ENCODE measurements at regions not wholly inside any gene's neighbourhood (a gene's known extent, or its start where the extent isn't known, plus 50 kb on each side); places are given as distances from the start of the nearest gene placed in this dataset.
A peak's percentile ranks its signal among the peaks of the same experiment; 100 is the strongest.

DNA sequence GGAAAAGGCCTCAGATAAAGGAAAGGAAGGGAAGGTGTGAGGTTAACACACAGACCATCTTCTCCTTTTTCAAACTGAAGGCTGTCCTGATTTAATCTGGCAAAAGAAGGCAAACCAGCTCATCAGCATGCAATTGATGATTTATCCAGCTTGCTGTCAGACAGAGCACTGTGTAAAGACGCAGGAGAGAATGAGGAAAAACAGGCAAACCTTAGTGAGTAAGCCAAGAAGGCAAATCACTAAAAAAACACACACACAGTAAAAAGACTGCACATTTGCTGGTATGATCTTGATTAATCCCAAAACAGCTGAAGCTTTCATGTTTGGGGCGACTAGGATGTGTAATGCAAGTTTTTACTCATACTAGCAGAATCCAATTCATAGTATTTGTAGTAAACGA is 65.8 kb upstream of the SKAP2 start:
- Histone ChIP-seq H3K9ac (ENCODE audit: low read length) (no peak overlapping the region), H3K27ac (ENCODE audit: low read length) (no peak overlapping the region)
- TF ChIP-seq MXI1 (conservative IDR thresholded peaks at IDR 0.05; ENCODE audit: poor library complexity, severe bottlenecking), result no peak
- TF ChIP-seq EZH2 (IDR thresholded peaks at IDR 0.05; ENCODE audit: borderline replicate concordance, insufficient read depth, low read length, poor library complexity, severe bottlenecking), result no peak
- no peak for TF ChIP-seq POLR2AphosphoS5 (IDR thresholded peaks at IDR 0.05)
- TF ChIP-seq EP300 (conservative IDR thresholded peaks at IDR 0.05; ENCODE audit: poor library complexity, severe bottlenecking), result no peak
- TF ChIP-seq SMC3 (conservative IDR thresholded peaks at IDR 0.05; ENCODE audit: poor library complexity), result no peak
- TF ChIP-seq, protein P1, sequence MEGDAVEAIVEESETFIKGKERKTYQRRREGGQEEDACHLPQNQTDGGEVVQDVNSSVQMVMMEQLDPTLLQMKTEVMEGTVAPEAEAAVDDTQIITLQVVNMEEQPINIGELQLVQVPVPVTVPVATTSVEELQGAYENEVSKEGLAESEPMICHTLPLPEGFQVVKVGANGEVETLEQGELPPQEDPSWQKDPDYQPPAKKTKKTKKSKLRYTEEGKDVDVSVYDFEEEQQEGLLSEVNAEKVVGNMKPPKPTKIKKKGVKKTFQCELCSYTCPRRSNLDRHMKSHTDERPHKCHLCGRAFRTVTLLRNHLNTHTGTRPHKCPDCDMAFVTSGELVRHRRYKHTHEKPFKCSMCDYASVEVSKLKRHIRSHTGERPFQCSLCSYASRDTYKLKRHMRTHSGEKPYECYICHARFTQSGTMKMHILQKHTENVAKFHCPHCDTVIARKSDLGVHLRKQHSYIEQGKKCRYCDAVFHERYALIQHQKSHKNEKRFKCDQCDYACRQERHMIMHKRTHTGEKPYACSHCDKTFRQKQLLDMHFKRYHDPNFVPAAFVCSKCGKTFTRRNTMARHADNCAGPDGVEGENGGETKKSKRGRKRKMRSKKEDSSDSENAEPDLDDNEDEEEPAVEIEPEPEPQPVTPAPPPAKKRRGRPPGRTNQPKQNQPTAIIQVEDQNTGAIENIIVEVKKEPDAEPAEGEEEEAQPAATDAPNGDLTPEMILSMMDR (IDR thresholded peaks at IDR 0.05; ENCODE audit: poor library complexity, severe bottlenecking), result no peak
- no peak for TF ChIP-seq TAF1 (IDR thresholded peaks at IDR 0.05; ENCODE audit: low read depth)
- no peak for TF ChIP-seq RAD21 (conservative IDR thresholded peaks at IDR 0.05)
- TF ChIP-seq REST (IDR thresholded peaks at IDR 0.05; ENCODE audit: borderline replicate concordance), result no peak

DNA sequence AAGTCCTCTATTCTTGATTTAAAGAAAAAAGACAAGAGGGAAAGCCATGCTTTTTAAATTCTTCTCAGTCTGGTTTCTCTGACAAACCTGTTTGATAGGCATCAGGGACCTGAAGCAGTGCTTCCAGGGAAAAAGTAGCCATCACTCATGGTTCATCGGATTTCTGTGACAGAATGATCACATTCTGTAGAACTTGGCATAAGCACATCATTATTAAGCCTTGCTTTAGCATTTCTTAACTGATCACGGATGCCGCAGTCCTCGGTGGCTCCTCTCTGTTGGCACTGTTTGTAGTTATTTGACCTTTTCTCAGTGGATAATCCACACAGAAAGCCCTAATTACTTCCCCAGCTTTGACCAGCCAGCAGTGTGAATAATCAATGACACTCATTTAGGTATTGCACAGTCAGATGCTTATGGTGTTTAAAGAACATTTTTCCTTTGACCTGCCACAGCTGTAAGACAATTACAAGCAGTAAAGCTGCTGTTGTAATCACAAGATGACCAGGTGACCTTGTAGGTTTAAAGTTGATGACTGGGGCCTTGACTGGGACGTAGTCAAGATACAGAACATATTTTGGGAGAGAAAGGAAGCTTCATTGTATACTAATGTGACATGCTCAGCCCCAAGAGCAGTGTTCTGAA is 64.4 kb upstream of the SKAP2 start:
- no peaks in the 10 kb centered on the region for H3F3A ChIP-seq (ENCODE audit: insufficient read depth, low read length, poor library complexity, severe bottlenecking)
- H2AFZ ChIP-seq (ENCODE audit: low read depth, low read length), result no peak overlapping the region
- no peaks in the 10 kb centered on the region for H3K27me3 ChIP-seq (ENCODE audit: insufficient read depth, low read depth, low read length)
- no peaks in the 10 kb centered on the region for H3K9me3 ChIP-seq (ENCODE audit: low read length)
- H3K9me2 ChIP-seq (ENCODE audit: insufficient read depth, low read length), result no peaks in the 10 kb centered on the region
- no peak overlapping the region for H3K27ac ChIP-seq (ENCODE audit: low read length)
- no peak for TF ChIP-seq POLR2AphosphoS5 (IDR thresholded peaks at IDR 0.05)
- TF ChIP-seq SMC3 (conservative IDR thresholded peaks at IDR 0.05; ENCODE audit: poor library complexity), result no peak
- no peak for TF ChIP-seq TAF1 (IDR thresholded peaks at IDR 0.05; ENCODE audit: low read depth)
- TF ChIP-seq, protein P1 (IDR thresholded peaks at IDR 0.05; ENCODE audit: poor library complexity, severe bottlenecking), result no peak
- no peak for TF ChIP-seq REST (IDR thresholded peaks at IDR 0.05; ENCODE audit: borderline replicate concordance)
- no peak for TF ChIP-seq MXI1 (conservative IDR thresholded peaks at IDR 0.05; ENCODE audit: poor library complexity, severe bottlenecking)
- no peak for TF ChIP-seq EZH2 (IDR thresholded peaks at IDR 0.05; ENCODE audit: borderline replicate concordance, insufficient read depth, low read length, poor library complexity, severe bottlenecking)
- TF ChIP-seq RAD21 (conservative IDR thresholded peaks at IDR 0.05), result no peak
- TF ChIP-seq EP300 (conservative IDR thresholded peaks at IDR 0.05; ENCODE audit: poor library complexity, severe bottlenecking), result no peak
- H4K20me1 ChIP-seq (ENCODE audit: insufficient read depth), result no peaks in the 10 kb centered on the region
- H3K9ac ChIP-seq (ENCODE audit: low read length), result peak overlapping the region; percentile 20
- peak overlapping the region; percentile 14 for H3K4me3 ChIP-seq (ENCODE audit: low read length)
- H3K36me3 ChIP-seq (ENCODE audit: insufficient read depth, low read length), result no peaks in the 10 kb centered on the region
- H3K79me2 ChIP-seq (replicated peaks; ENCODE audit: insufficient read depth, low read length), result no peaks in the 10 kb centered on the region
- peak overlapping the region; percentile 25 for H3K4me2 ChIP-seq (ENCODE audit: low read length)

More for the DNA sequence above, 65.8 kb upstream of the SKAP2 start:
- Histone ChIP-seq H2AFZ (ENCODE audit: low read depth, low read length) (no peak overlapping the region), H3K4me3 (ENCODE audit: low read length) (no peak overlapping the region), H3K36me3 (ENCODE audit: insufficient read depth, low read length) (no peaks in the 10 kb centered on the region), H3K79me2 (replicated peaks; ENCODE audit: insufficient read depth, low read length) (no peaks in the 10 kb centered on the region), H3K9me3 (ENCODE audit: low read length) (no peaks in the 10 kb centered on the region), H3K4me2 (ENCODE audit: low read length) (no peak overlapping the region), H3K9me2 (ENCODE audit: insufficient read depth, low read length) (no peaks in the 10 kb centered on the region), H3F3A (ENCODE audit: insufficient read depth, low read length, poor library complexity, severe bottlenecking) (no peaks in the 10 kb centered on the region), H4K20me1 (ENCODE audit: insufficient read depth) (no peaks in the 10 kb centered on the region), H3K27me3 (ENCODE audit: insufficient read depth, low read depth, low read length) (no peaks in the 10 kb centered on the region)
